Mesodermal cell (in vitro differentiated cells): ENCODE measurements at regions not wholly inside any gene's neighbourhood (a gene's known extent, or its start where the extent isn't known, plus 50 kb on each side); places are given as distances from the start of the nearest gene placed in this dataset.
"Not testable (repeated sequence)": the region's sequence is repeated elsewhere in the genome, so short reads cannot be mapped to it uniquely, and the experiment has no call there.

Experiments
- H3K27ac ChIP-seq: 2 replicates; pipeline ENCODE4 v1.7.0; 2013; ENCODE audit warnings: mild to moderate bottlenecking, low read depth, low read length, moderate library complexity; ENCODE audit not compliant: severe bottlenecking
- H3K36me3 ChIP-seq: 2 replicates; pipeline ENCODE4 v1.7.1; 2013; ENCODE audit warnings: mild to moderate bottlenecking, low read length, moderate library complexity; ENCODE audit not compliant: control insufficient read depth, insufficient read depth
- H3K4me1 ChIP-seq: one replicate; pipeline ENCODE4 v1.7.1; 2013; ENCODE audit warnings: mild to moderate bottlenecking, low read length; ENCODE audit not compliant: insufficient read depth, control insufficient read depth, poor library complexity, severe bottlenecking
- H3K4me3 ChIP-seq: 2 replicates; pipeline ENCODE4 v1.7.0; 2013; ENCODE audit warnings: low read length, control low read depth, mild to moderate bottlenecking; ENCODE audit not compliant: insufficient read depth, poor library complexity, severe bottlenecking; ENCODE audit errors: extremely low read depth
- H3K9me3 ChIP-seq: 2 replicates; pipeline ENCODE4 v1.7.1; 2013; ENCODE audit warnings: mild to moderate bottlenecking, low read length, moderate library complexity; ENCODE audit not compliant: control insufficient read depth
- WGBS, 2 experiments: methylation state at CpG; one replicate each; pipeline ENCODE4 v1.1.5; 2013; ENCODE audit warnings: missing lambda C conversion rate in 2 of 2; ENCODE audit not compliant: insufficient coverage in 2 of 2; 5-methylcytosine and 5-hydroxymethylcytosine counted together

DNA sequence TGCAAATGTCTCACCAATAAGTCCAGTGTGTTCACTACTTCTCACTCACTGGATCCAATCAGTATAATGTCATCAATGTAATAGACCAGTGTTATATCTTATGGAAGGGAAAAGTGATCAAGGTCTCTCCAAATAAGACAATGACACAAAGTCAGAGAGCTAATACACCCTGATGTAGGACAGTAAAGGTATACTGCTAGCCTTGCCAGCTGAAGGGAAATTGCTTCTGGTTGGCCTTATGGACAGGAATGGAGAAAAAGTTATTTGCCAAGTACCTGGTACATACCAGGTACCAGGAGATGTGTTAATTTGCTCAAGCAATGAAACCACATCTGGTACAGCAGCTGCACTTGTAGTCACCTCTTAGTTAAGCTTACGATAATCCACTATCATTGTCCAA, 141.0 kb downstream of the LTN1 start:
- Histone ChIP-seq H3K36me3 (no peaks in the 10 kb centered on the region), H3K27ac (no peak overlapping the region), H3K9me3 (no peaks in the 10 kb centered on the region), H3K4me1 (no peaks in the 10 kb centered on the region), H3K4me3 (no peak overlapping the region)
- 71 to 100% methylated on average over 1 of the region's 1 CpG for WGBS, 2 experiments

DNA sequence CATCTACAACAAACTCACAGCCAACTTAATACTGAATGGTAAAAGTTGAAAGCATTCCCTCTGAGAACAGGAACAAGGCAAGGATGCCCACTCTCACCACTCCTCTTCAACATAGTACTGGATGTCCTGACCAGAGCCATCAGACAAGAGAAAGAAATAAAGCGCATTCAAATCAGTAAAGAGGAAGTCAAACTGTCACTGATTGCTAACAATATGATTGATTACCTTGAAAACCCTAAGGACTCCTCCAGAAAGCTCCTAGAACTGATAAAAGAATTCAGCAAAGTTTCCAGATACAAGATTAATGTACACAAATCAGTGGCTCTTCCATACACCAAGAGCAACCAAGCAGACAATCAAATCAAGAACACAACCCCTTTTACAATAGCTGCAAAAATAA, 153.4 kb downstream of the LTN1 start:
- not testable (repeated sequence) for H3K9me3 ChIP-seq, H3K36me3 ChIP-seq, H3K4me3 ChIP-seq, H3K27ac ChIP-seq, H3K4me1 ChIP-seq
- WGBS, 2 experiments, result 100% methylated on average over 1 of the region's 1 CpG; no CpG with 5 or more reads in 1 of the 2 experiments

DNA sequence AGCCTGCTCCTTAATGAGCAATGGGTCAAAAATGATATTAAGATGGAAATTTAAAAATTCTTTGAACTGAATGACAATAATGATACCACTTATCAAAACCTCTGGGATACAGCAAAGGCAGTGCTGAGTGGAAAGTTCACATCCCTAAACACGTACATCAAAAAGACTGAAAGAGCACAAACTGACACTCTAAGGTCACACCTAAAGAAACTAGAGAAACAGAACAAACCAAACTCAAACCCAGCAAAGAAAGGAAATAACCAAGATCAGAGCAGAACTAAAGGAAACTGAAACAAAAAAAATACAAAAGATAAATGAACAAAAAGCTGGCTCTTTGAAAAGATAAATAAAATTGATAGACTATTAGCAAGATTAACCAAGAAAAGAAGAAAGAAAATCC, 155.3 kb downstream of the LTN1 start:
- not testable (repeated sequence) for H3K9me3 ChIP-seq, H3K36me3 ChIP-seq, H3K4me3 ChIP-seq, H3K27ac ChIP-seq
- peaks cover 12% of the 10 kb centered on the region for H3K4me1 ChIP-seq
- WGBS, 2 experiments, result no CpG with 5 or more reads among the region's 1 CpG

DNA sequence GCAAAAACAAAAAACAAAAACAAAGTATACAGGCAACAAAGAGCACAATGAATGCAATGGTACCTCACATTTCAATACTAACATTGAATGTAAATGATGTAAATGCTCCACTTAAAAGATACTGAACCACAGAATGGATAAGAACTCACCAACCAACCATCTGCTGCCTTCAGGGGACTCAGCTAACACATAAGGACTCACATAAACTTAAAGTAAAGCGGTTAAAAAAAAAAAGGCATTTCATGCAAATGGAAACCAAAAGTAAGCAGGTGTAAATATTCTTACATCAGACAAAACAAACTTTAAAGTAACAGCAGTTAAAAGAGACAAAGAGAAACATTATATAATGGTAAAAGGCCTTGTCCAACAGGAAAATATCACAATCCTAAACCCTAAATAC, 156.1 kb downstream of the LTN1 start:
- not testable (repeated sequence) for H3K36me3 ChIP-seq, H3K27ac ChIP-seq, H3K4me3 ChIP-seq, H3K9me3 ChIP-seq
- WGBS, 2 experiments, result no CpG with 5 or more reads among the region's 1 CpG
- peaks cover 20% of the 10 kb centered on the region for H3K4me1 ChIP-seq

DNA sequence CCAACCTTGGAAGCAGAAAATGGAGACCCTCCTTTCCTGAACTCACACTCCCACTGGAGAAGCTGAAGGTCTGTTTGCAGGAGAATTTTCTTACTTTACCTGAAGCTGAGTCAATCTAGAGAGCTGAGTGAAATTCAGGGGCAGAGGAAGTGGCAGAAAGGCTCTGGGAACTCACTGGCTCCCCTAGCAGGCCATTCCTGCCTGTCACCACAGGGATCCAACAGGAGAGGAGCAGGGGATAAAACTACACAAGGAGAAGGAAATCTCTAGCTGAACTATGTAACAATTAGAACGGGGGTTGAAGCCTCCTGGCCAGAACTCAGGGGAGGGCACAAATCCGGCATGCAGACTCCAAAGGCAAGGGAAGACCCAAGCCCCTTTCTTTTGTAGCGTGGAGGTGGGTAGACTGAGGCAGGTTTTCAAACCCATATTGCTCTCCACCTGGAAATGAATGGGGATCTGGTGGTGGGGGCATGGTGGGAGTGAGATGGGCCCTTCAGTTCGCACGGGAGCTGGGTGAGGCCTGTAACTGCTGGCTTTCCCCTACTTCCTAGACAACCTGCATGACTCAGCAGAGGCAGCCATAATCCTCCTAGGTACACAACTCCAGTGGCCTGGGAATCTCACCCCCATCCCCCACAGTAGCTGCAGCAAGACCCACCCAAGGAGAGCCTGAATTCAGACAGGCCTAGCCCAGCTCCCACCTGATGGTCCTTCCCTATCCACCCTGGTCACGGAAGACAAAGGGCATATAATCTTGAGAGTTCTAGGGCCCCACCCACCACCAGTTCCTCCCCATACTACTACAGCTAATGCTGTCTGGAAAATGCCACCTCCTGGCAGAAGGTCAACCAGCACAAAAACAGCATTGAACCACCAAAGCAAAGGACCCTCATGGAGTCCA, 158.1 kb downstream of the LTN1 start:
- peaks cover 4% of the 10 kb centered on the region for H3K9me3 ChIP-seq
- 92 to 95% methylated on average over 2 to 3 of the region's 6 CpGs for WGBS, 2 experiments
- H3K4me1 ChIP-seq, result peaks cover 20% of the 10 kb centered on the region
- H3K27ac ChIP-seq, result no peak overlapping the region
- H3K36me3 ChIP-seq, result no peaks in the 10 kb centered on the region
- H3K4me3 ChIP-seq, result no peak overlapping the region

DNA sequence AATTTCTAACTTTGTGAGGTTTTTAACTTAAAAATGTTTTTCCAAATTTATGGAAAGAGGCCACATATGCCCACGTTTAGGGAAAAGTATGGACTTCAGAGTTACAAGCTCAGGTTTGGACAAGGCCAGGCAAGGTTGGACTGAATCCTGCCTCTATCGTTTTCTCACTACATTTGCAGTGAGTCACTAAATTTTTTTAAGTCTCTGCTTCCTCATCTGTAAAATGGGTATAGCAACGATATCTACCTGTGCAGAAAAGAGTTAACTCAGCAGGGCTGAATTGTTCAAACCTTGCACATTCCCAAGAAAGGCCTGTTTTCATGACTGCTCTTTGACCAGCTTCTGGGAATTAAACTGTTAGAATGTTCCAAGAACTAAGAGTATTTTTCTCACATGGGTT, 159.1 kb downstream of the LTN1 start:
- WGBS, 2 experiments, result 87 to 100% methylated on average over 3 of the region's 3 CpGs
- H3K4me3 ChIP-seq, result no peak overlapping the region
- peaks cover 25% of the 10 kb centered on the region for H3K4me1 ChIP-seq
- H3K36me3 ChIP-seq, result no peaks in the 10 kb centered on the region
- peaks cover 4% of the 10 kb centered on the region for H3K9me3 ChIP-seq
- H3K27ac ChIP-seq, result no peak overlapping the region

DNA sequence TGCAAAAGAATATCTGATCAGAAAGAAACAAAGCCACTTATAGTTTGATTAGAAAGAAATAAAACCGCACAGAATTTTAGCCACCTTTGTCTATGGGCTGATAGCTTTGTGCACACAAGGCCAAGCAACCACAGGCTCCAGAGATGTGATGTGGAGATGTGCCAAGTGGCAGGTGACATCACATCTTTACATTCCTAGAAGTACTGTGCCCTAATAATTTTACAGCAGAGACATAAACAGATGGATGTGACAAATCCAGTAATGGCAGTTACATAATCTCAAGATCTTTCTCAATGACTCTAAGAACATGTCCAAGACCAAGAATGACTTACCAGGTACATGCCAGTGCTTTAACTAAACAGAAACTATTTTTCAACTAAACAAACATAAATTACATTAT, 159.5 kb downstream of the LTN1 start:
- peaks cover 25% of the 10 kb centered on the region for H3K4me1 ChIP-seq
- no peak overlapping the region for H3K27ac ChIP-seq
- H3K9me3 ChIP-seq, result peaks cover 4% of the 10 kb centered on the region
- no peak overlapping the region for H3K4me3 ChIP-seq
- WGBS, 2 experiments, result no CpG with 5 or more reads among the region's 1 CpG
- no peaks in the 10 kb centered on the region for H3K36me3 ChIP-seq

DNA sequence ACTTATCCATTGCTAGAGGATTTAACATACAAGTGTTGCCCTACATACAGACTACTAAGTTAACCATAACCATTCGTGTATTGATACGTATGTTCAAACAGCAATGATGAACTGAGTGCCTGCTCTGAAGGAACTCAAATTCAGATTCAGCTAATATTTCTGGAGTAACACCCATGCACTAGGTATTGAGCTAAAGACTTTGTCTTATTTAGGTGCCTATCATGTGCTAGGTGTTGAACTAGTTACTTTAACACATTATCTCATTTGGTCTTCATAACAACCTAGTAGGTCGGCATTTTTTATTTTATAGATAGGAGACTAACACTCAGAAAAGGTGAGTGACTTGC, 160.0 kb downstream of the LTN1 start:
- no peak overlapping the region for H3K27ac ChIP-seq
- no peak overlapping the region for H3K4me3 ChIP-seq
- H3K36me3 ChIP-seq, result no peaks in the 10 kb centered on the region
- peaks cover 25% of the 10 kb centered on the region for H3K4me1 ChIP-seq
- 95 to 100% methylated on average over 2 of the region's 3 CpGs for WGBS, 2 experiments
- peaks cover 4% of the 10 kb centered on the region for H3K9me3 ChIP-seq

DNA sequence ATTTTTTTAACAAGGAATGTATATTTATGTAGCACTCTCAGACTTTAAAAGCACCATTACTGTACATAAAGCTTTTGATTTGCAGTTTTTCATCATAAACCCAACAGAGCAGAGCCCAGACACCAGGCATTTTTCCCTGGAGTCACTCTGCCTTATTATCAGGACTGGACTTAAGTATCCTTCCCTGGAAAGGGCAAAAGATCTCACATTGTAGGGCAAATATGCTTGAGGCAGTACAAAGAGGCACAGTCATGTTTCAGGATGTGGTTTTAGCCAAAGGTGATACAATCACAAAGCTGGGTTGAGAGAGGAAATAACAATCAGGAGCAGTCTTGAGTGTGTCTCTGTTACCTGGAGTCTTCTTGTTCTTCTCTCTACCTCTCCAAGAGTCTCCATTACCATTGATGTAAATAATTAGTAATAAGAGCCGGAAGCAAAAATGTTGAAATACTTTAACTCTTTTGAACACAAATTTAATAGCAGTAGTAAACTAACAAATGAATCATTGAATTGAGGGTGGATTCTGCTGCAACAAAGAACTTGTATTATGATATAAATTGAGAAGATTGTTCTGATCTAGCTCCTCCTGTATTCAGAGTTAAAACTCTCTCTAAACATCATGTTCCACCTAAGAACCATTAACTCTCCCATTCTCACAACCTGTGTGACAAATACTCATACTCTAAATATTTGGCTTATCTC, 160.5 kb downstream of the LTN1 start:
- H3K4me1 ChIP-seq, result peaks cover 29% of the 10 kb centered on the region
- H3K9me3 ChIP-seq, result peaks cover 4% of the 10 kb centered on the region
- no peaks in the 10 kb centered on the region for H3K36me3 ChIP-seq
- peak overlapping the region; percentile 52 for H3K27ac ChIP-seq
- no peak overlapping the region for H3K4me3 ChIP-seq
- no CpG with 5 or more reads among the region's 1 CpG for WGBS, 2 experiments

DNA sequence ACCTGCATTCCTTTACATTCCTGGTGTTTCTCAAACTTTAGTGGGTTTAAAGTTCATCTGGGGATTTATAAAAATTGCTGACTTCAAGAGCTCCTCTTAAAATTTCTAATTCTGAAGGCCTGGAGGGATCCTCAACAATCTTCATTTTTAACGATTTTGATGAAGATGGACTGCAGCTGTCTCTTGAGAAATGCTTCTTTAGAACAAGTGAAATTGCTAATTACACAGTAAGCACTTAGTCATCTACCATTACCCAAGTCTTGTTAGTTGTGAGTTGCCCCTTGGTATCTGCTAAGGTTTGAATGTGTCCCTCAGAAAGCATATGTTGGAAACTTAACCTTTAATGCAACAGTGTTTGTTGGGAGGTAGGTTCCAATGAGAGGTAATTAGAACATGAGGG, 163.7 kb downstream of the LTN1 start:
- WGBS, 2 experiments, result no CpG with 5 or more reads among the region's 1 CpG
- Histone ChIP-seq H3K4me3 (no peak overlapping the region), H3K4me1 (peaks cover 30% of the 10 kb centered on the region), H3K9me3 (no peaks in the 10 kb centered on the region), H3K27ac (no peak overlapping the region), H3K36me3 (no peaks in the 10 kb centered on the region)

DNA sequence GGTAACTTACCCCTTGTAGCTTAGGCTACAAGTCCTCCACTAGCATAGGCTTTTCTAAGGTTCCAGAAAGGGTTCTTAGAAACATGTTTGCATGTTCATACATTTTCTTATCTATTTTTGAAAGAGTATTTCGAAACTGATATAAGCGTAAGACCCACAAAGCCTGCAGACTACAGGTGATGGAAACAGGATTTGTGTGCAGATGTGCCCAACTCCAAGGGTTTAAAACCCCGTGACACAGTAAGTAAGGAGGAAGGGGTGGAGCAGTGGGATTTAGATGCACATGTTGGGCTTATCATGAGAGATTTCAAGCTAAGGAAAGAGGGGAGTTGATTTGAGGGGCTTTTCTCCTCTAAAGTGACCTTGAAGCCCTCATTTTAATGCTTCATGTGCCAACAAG, 164.7 kb downstream of the LTN1 start:
- H3K36me3 ChIP-seq, result no peaks in the 10 kb centered on the region
- H3K9me3 ChIP-seq, result no peaks in the 10 kb centered on the region
- WGBS, 2 experiments, result 97 to 100% methylated on average over 3 of the region's 3 CpGs
- H3K4me3 ChIP-seq, result no peak overlapping the region
- no peak overlapping the region for H3K27ac ChIP-seq
- H3K4me1 ChIP-seq, result peaks cover 36% of the 10 kb centered on the region
